Osteocyte (in vitro differentiated cells): ENCODE measurements at regions not wholly inside any gene's neighbourhood (a gene's known extent, or its start where the extent isn't known, plus 50 kb on each side); places are given as distances from the start of the nearest gene placed in this dataset.
"Not testable (repeated sequence)": the region's sequence is repeated elsewhere in the genome, so short reads cannot be mapped to it uniquely, and the experiment has no call there.

Experiments used
- DNase-seq: peaks from one replicate; pipeline ENCODE4 v3.0.0; 2021; ENCODE audit warnings: mixed read lengths; ENCODE audit not compliant: unreplicated experiment; ENCODE audit errors: extremely low spot score
- H3K27ac Mint-ChIP-seq: one replicate; pipeline ENCODE4 v1.8.0; 2021; ENCODE audit warnings: mild to moderate bottlenecking, mixed read lengths; ENCODE audit not compliant: unreplicated experiment
- H3K27me3 Mint-ChIP-seq: one replicate; pipeline ENCODE4 v1.8.0; 2021; ENCODE audit warnings: mixed read lengths; ENCODE audit not compliant: unreplicated experiment
- H3K36me3 Mint-ChIP-seq: one replicate; pipeline ENCODE4 v1.8.0; 2021; ENCODE audit warnings: mixed read lengths; ENCODE audit not compliant: unreplicated experiment
- H3K4me1 Mint-ChIP-seq: one replicate; pipeline ENCODE4 v1.8.0; 2021; ENCODE audit warnings: mixed read lengths; ENCODE audit not compliant: unreplicated experiment
- H3K4me3 Mint-ChIP-seq: one replicate; pipeline ENCODE4 v1.8.0; 2021; ENCODE audit warnings: mild to moderate bottlenecking, moderate library complexity, mixed read lengths; ENCODE audit not compliant: unreplicated experiment
- H3K9me3 Mint-ChIP-seq: one replicate; pipeline ENCODE4 v1.8.0; 2021; ENCODE audit warnings: mixed read lengths; ENCODE audit not compliant: unreplicated experiment
- TF ChIP-seq, protein P1 (sequence below): fragments of 200-600 bp; sonication (generic); IDR thresholded peaks from 2 replicates; pipeline ENCODE4 v1.5.0; 2021; ENCODE audit warnings: antibody characterized with exemption, mild to moderate bottlenecking, moderate library complexity

- no peak for DNase-seq
- H3K4me3 Mint-ChIP-seq = no peak overlapping the region
- H3K27ac Mint-ChIP-seq = no peak overlapping the region
- TF ChIP-seq, protein P1, sequence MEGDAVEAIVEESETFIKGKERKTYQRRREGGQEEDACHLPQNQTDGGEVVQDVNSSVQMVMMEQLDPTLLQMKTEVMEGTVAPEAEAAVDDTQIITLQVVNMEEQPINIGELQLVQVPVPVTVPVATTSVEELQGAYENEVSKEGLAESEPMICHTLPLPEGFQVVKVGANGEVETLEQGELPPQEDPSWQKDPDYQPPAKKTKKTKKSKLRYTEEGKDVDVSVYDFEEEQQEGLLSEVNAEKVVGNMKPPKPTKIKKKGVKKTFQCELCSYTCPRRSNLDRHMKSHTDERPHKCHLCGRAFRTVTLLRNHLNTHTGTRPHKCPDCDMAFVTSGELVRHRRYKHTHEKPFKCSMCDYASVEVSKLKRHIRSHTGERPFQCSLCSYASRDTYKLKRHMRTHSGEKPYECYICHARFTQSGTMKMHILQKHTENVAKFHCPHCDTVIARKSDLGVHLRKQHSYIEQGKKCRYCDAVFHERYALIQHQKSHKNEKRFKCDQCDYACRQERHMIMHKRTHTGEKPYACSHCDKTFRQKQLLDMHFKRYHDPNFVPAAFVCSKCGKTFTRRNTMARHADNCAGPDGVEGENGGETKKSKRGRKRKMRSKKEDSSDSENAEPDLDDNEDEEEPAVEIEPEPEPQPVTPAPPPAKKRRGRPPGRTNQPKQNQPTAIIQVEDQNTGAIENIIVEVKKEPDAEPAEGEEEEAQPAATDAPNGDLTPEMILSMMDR = no peak
- no peaks in the 10 kb centered on the region for H3K4me1 Mint-ChIP-seq
- peaks cover 11% of the 10 kb centered on the region for H3K9me3 Mint-ChIP-seq
- no peaks in the 10 kb centered on the region for H3K36me3 Mint-ChIP-seq
- H3K27me3 Mint-ChIP-seq = no peaks in the 10 kb centered on the region
Observed at GRCh38 chr3:161672478-161672877, 175.9 kb downstream of the OTOL1 start.

- TF ChIP-seq, protein P1 = no peak
- Mint-ChIP-seq H3K4me3 (no peak overlapping the region), H3K27me3 (no peaks in the 10 kb centered on the region), H3K4me1 (no peaks in the 10 kb centered on the region), H3K9me3 (peaks cover 11% of the 10 kb centered on the region), H3K27ac (no peak overlapping the region), H3K36me3 (no peaks in the 10 kb centered on the region)
- no peak for DNase-seq
Observed at GRCh38 chr3:161673866-161674265, 177.3 kb downstream of the OTOL1 start.

- Mint-ChIP-seq H3K27me3 (no peaks in the 10 kb centered on the region), H3K4me3 (no peak overlapping the region), H3K27ac (no peak overlapping the region), H3K36me3 (no peaks in the 10 kb centered on the region), H3K9me3 (peaks cover 10% of the 10 kb centered on the region), H3K4me1 (no peaks in the 10 kb centered on the region)
- TF ChIP-seq, protein P1 = no peak
- DNase-seq = no peak
Observed at GRCh38 chr3:161674402-161674801, 177.8 kb downstream of the OTOL1 start.

DNA sequence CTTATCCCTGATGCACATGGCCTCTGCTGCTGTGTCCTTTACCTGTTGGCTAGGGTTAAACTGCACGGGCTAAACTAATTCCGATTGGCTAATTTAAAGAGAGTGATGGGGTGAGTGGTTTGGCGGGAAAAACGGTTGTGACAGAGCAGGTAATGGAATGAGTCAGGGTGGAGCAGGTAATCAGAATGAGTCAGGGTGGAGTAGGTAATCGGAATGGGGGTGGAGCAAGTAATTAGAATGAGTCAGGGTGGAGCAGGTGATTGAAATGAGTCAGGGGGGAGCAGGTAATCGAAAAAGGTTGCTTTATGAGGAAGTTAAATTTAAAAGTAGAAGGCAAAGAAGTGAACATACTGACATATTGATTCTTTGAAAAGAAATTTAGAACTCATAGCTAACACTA lies 185.2 kb downstream of the OTOL1 start:
- H3K4me1 Mint-ChIP-seq, DNase-seq, H3K27ac Mint-ChIP-seq, H3K27me3 Mint-ChIP-seq, H3K9me3 Mint-ChIP-seq, H3K36me3 Mint-ChIP-seq, H3K4me3 Mint-ChIP-seq: not testable (repeated sequence)

- Mint-ChIP-seq H3K9me3 (no peaks in the 10 kb centered on the region), H3K4me3 (no peak overlapping the region), H3K27ac (no peak overlapping the region), H3K36me3 (no peaks in the 10 kb centered on the region), H3K27me3 (peaks cover 8% of the 10 kb centered on the region), H3K4me1 (no peaks in the 10 kb centered on the region)
- DNase-seq = no peak
- TF ChIP-seq, protein P1 = no peak
Observed at GRCh38 chr3:161682715-161683114, 186.1 kb downstream of the OTOL1 start.
